GM23338 (cell line): ENCODE measurements at regions not wholly inside any gene's neighbourhood (a gene's known extent, or its start where the extent isn't known, plus 50 kb on each side); places are given as distances from the start of the nearest gene placed in this dataset.

Experiments used
- ATAC-seq: fragments of 200-7000 bp; cut with Tn5 transposase; 3 replicates; pipeline ENCODE4 v1.9.1; 2020
- DNase-seq: peaks from one replicate; pipeline ENCODE4 v3.0.0-alpha.2; 2015; ENCODE audit warnings: low spot score
- H2AFZ ChIP-seq: fragments of 200-600 bp; sonication (generic); 2 replicates; pipeline ENCODE4 v1.8.0; 2016; ENCODE audit warnings: antibody characterized with exemption, mild to moderate bottlenecking, moderate library complexity
- H3F3A ChIP-seq: fragments of 200-600 bp; sonication (generic); replicated peaks from 2 replicates; pipeline ENCODE4 v1.8.0; 2017; ENCODE audit warnings: antibody characterized with exemption, mixed run types, low read depth
- H3K27ac ChIP-seq: fragments of 200-600 bp; sonication (generic); 2 replicates; pipeline ENCODE4 v1.6.1; 2016; ENCODE audit warnings: low read depth
- H3K27me3 ChIP-seq: fragments of 200-600 bp; sonication (generic); 2 replicates; pipeline ENCODE4 v1.8.0; 2016; ENCODE audit warnings: mild to moderate bottlenecking, mixed run types, moderate library complexity; ENCODE audit not compliant: insufficient read depth
- H3K36me3 ChIP-seq: fragments of 200-600 bp; sonication (generic); 2 replicates; pipeline ENCODE4 v1.8.0; 2016; ENCODE audit warnings: mild to moderate bottlenecking; ENCODE audit not compliant: insufficient read depth
- H3K4me1 ChIP-seq: fragments of 200-600 bp; sonication (generic); 2 replicates; pipeline ENCODE4 v1.8.0; 2016; ENCODE audit warnings: mild to moderate bottlenecking, moderate library complexity; ENCODE audit not compliant: insufficient read depth
- H3K4me2 ChIP-seq: fragments of 200-600 bp; sonication (generic); 2 replicates; pipeline ENCODE4 v1.7.1; 2017; ENCODE audit warnings: mixed run types
- H3K4me3 ChIP-seq: fragments of 200-600 bp; sonication (generic); 2 replicates; pipeline ENCODE4 v1.6.1; 2016; ENCODE audit warnings: mixed run types
- H3K79me2 ChIP-seq: fragments of 200-600 bp; sonication (generic); replicated peaks from 2 replicates; pipeline ENCODE4 v1.8.0; 2017; ENCODE audit warnings: mild to moderate bottlenecking; ENCODE audit not compliant: insufficient read depth
- H3K9me2 ChIP-seq: fragments of 200-600 bp; sonication (generic); 2 replicates; pipeline ENCODE4 v1.8.0; 2017; ENCODE audit not compliant: insufficient read depth
- H4K20me1 ChIP-seq: fragments of 200-600 bp; sonication (generic); replicated peaks from 2 replicates; pipeline ENCODE4 v1.8.0; 2017; ENCODE audit warnings: mild to moderate bottlenecking; ENCODE audit not compliant: insufficient read depth
- H3K27ac Mint-ChIP-seq: 2 replicates; pipeline ENCODE4 v1.8.0; 2020; ENCODE audit warnings: inconsistent platforms, mild to moderate bottlenecking, moderate library complexity, mixed read lengths
- H3K27me3 Mint-ChIP-seq: 3 replicates; pipeline ENCODE4 v1.8.0; 2022; ENCODE audit warnings: low read depth, mild to moderate bottlenecking, moderate library complexity, mixed read lengths, inconsistent platforms; ENCODE audit not compliant: insufficient read depth, poor library complexity
- H3K36me3 Mint-ChIP-seq: 3 replicates; pipeline ENCODE4 v1.8.0; 2021; ENCODE audit warnings: low read depth, mild to moderate bottlenecking, inconsistent platforms, moderate library complexity, mixed read lengths
- H3K4me1 Mint-ChIP-seq: 3 replicates; pipeline ENCODE4 v1.8.0; 2020; ENCODE audit warnings: mild to moderate bottlenecking, inconsistent platforms, mixed read lengths
- H3K4me3 Mint-ChIP-seq: 3 replicates; pipeline ENCODE4 v1.8.0; 2021; ENCODE audit warnings: moderate library complexity, mild to moderate bottlenecking, inconsistent platforms, mixed read lengths
- H3K9me3 Mint-ChIP-seq: 3 replicates; pipeline ENCODE4 v1.8.0; 2020; ENCODE audit warnings: moderate library complexity, mild to moderate bottlenecking, inconsistent platforms, mixed read lengths
- CREB1 ChIP-seq: fragments of 250-450 bp; sonication (Bioruptor Pico); IDR thresholded peaks from 2 replicates; pipeline ENCODE4 v1.5.0; 2020; ENCODE audit warnings: low read depth, mild to moderate bottlenecking, moderate library complexity
- EZH2 ChIP-seq: fragments of 200-600 bp; sonication (generic); IDR thresholded peaks from one replicate; pipeline ENCODE4 v1.8.0; 2017; ENCODE audit warnings: antibody characterized with exemption, mild to moderate bottlenecking, low read depth; ENCODE audit not compliant: unreplicated experiment
- JUNB ChIP-seq: IDR thresholded peaks from one replicate; pipeline ENCODE4 v1.6.1; 2016; ENCODE audit warnings: antibody characterized with exemption; ENCODE audit not compliant: unreplicated experiment
- NANOG ChIP-seq: IDR thresholded peaks from 2 replicates; pipeline ENCODE4 v1.6.1; 2016; ENCODE audit warnings: antibody characterized with exemption, borderline replicate concordance
- POLR2AphosphoS5 ChIP-seq: IDR thresholded peaks from 2 replicates; pipeline ENCODE4 v1.6.1; 2016; ENCODE audit warnings: antibody characterized with exemption, low read depth
- STAT1 ChIP-seq: IDR thresholded peaks from one replicate; pipeline ENCODE4 v1.6.1; 2016; ENCODE audit warnings: antibody characterized with exemption; ENCODE audit not compliant: unreplicated experiment
- ZNF331 ChIP-seq: fragments of 250-450 bp; sonication (Bioruptor Pico); IDR thresholded peaks from 2 replicates; pipeline ENCODE4 v1.5.0; 2020; ENCODE audit warnings: low read depth, mild to moderate bottlenecking, moderate library complexity
- TF ChIP-seq, protein P1 (sequence below), 2 experiments: fragments of 200-600 bp in 1 of 2; sonication (generic) in 1 of 2; conservative IDR thresholded peaks; 2 replicates each; pipeline versions ENCODE4 v1.5.1 to v1.6.1; 2016 to 2017; ENCODE audit warnings: antibody characterized with exemption in 2 of 2, low read depth in 2 of 2, mild to moderate bottlenecking in 2 of 2, moderate library complexity in 1 of 2
- TF ChIP-seq, protein P2 (sequence below): IDR thresholded peaks from 2 replicates; pipeline ENCODE4 v1.6.1; 2016; ENCODE audit warnings: antibody characterized with exemption
- TF ChIP-seq, protein P3 (sequence below): IDR thresholded peaks from one replicate; pipeline ENCODE4 v1.6.1; 2018; ENCODE audit warnings: antibody characterized with exemption; ENCODE audit not compliant: unreplicated experiment

DNA sequence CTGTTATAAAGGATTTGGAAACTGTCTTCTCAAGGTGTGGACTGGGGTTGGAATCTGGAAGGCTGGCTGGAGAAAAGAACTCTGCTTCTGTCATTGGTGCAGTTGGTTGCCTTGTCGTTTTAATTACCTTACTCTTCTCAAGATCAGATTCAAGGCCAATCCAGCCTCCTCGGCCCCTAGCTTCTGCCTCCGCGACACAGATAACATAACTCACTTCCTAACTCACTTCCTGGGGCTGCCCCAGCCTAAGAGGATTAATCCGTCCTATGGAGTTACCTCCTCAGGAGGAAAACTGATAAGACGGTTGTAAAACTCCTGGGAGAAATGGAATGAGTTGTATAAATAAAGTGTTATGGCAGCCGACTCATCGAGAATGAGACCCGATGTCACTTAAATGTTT lies 389.1 kb upstream of the WWC1 start:
- Histone ChIP-seq H3F3A (0 out of 2 replicates have a peak, but pooled peaks cover 5% of the 10 kb centered on the region), H3K9me2 (no peaks in the 10 kb centered on the region), H3K4me2 (no peak overlapping the region), H3K79me2 (no peaks in the 10 kb centered on the region), H3K4me1 (peaks cover 40% of the 10 kb centered on the region), H3K27ac (no peak overlapping the region), H3K4me3 (no peak overlapping the region), H2AFZ (no peak overlapping the region), H3K36me3 (no peaks in the 10 kb centered on the region), H4K20me1 (no peaks in the 10 kb centered on the region), H3K27me3 (no peaks in the 10 kb centered on the region)
- H3K27me3 Mint-ChIP-seq, result peaks cover 5% of the 10 kb centered on the region
- H3K4me3 Mint-ChIP-seq, result no peak overlapping the region
- H3K27ac Mint-ChIP-seq, result no peak overlapping the region
- H3K9me3 Mint-ChIP-seq, result no peaks in the 10 kb centered on the region
- peaks cover 48% of the 10 kb centered on the region for H3K4me1 Mint-ChIP-seq
- no peaks in the 10 kb centered on the region for H3K36me3 Mint-ChIP-seq
- TF ChIP-seq, protein P1, sequence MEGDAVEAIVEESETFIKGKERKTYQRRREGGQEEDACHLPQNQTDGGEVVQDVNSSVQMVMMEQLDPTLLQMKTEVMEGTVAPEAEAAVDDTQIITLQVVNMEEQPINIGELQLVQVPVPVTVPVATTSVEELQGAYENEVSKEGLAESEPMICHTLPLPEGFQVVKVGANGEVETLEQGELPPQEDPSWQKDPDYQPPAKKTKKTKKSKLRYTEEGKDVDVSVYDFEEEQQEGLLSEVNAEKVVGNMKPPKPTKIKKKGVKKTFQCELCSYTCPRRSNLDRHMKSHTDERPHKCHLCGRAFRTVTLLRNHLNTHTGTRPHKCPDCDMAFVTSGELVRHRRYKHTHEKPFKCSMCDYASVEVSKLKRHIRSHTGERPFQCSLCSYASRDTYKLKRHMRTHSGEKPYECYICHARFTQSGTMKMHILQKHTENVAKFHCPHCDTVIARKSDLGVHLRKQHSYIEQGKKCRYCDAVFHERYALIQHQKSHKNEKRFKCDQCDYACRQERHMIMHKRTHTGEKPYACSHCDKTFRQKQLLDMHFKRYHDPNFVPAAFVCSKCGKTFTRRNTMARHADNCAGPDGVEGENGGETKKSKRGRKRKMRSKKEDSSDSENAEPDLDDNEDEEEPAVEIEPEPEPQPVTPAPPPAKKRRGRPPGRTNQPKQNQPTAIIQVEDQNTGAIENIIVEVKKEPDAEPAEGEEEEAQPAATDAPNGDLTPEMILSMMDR (conservative IDR thresholded peaks at IDR 0.05; ENCODE audit: low read depth in 2 of 2), result no peak
- no peak for TF ChIP-seq NANOG
- TF ChIP-seq ZNF331 (CRISPR knock-in tag), result no peak
- no peak for TF ChIP-seq POLR2AphosphoS5
- TF ChIP-seq EZH2, result no peak
- no peak for TF ChIP-seq JUNB
- ATAC-seq, result no peak
- DNase-seq, result no peak

GRCh38 chr5:167903243-167903642 lies 388.2 kb upstream of the WWC1 start:
- H2AFZ ChIP-seq, result no peak overlapping the region
- no peaks in the 10 kb centered on the region for H3K36me3 Mint-ChIP-seq
- TF ChIP-seq EZH2 (no peak), CREB1 (CRISPR knock-in tag) (no peak), STAT1 (no peak)
- TF ChIP-seq, protein P2, sequence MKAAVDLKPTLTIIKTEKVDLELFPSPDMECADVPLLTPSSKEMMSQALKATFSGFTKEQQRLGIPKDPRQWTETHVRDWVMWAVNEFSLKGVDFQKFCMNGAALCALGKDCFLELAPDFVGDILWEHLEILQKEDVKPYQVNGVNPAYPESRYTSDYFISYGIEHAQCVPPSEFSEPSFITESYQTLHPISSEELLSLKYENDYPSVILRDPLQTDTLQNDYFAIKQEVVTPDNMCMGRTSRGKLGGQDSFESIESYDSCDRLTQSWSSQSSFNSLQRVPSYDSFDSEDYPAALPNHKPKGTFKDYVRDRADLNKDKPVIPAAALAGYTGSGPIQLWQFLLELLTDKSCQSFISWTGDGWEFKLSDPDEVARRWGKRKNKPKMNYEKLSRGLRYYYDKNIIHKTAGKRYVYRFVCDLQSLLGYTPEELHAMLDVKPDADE, result no peak
- TF ChIP-seq, protein P3, sequence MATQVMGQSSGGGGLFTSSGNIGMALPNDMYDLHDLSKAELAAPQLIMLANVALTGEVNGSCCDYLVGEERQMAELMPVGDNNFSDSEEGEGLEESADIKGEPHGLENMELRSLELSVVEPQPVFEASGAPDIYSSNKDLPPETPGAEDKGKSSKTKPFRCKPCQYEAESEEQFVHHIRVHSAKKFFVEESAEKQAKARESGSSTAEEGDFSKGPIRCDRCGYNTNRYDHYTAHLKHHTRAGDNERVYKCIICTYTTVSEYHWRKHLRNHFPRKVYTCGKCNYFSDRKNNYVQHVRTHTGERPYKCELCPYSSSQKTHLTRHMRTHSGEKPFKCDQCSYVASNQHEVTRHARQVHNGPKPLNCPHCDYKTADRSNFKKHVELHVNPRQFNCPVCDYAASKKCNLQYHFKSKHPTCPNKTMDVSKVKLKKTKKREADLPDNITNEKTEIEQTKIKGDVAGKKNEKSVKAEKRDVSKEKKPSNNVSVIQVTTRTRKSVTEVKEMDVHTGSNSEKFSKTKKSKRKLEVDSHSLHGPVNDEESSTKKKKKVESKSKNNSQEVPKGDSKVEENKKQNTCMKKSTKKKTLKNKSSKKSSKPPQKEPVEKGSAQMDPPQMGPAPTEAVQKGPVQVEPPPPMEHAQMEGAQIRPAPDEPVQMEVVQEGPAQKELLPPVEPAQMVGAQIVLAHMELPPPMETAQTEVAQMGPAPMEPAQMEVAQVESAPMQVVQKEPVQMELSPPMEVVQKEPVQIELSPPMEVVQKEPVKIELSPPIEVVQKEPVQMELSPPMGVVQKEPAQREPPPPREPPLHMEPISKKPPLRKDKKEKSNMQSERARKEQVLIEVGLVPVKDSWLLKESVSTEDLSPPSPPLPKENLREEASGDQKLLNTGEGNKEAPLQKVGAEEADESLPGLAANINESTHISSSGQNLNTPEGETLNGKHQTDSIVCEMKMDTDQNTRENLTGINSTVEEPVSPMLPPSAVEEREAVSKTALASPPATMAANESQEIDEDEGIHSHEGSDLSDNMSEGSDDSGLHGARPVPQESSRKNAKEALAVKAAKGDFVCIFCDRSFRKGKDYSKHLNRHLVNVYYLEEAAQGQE, result no peak
- H3K4me1 Mint-ChIP-seq, result peaks cover 39% of the 10 kb centered on the region
- ATAC-seq, result no peak
- H3K4me2 ChIP-seq, result no peak overlapping the region
- no peak overlapping the region for H3K27ac ChIP-seq
- H3K4me3 ChIP-seq, result no peak overlapping the region
- H3K79me2 ChIP-seq, result no peaks in the 10 kb centered on the region
- no peaks in the 10 kb centered on the region for H3K9me2 ChIP-seq
- H3K4me1 ChIP-seq, result peaks cover 31% of the 10 kb centered on the region
- no peaks in the 10 kb centered on the region for H3K9me3 Mint-ChIP-seq
- no peaks in the 10 kb centered on the region for H3K36me3 ChIP-seq
- H3F3A ChIP-seq, result 0 out of 2 replicates have a peak, but pooled peaks cover 4% of the 10 kb centered on the region
- no peaks in the 10 kb centered on the region for H4K20me1 ChIP-seq
- DNase-seq, result no peak
- H3K27me3 Mint-ChIP-seq, result peaks cover 5% of the 10 kb centered on the region
- H3K27ac Mint-ChIP-seq, result no peak overlapping the region
- no peak overlapping the region for H3K4me3 Mint-ChIP-seq
- no peaks in the 10 kb centered on the region for H3K27me3 ChIP-seq
